K562 (cell line): ENCODE measurements at regions not wholly inside any gene's neighbourhood (a gene's known extent, or its start where the extent isn't known, plus 50 kb on each side); places are given as distances from the start of the nearest gene placed in this dataset.

Experiments
- ARNT ChIP-seq, 2 experiments: fragments of 450-650 bp; IDR thresholded peaks; 2 replicates each; pipeline ENCODE4 v1.6.1; 2016; ENCODE audit warnings: mild to moderate bottlenecking in 1 of 2
- ATF2 ChIP-seq: sonication (generic); formaldehyde crosslinking; IDR thresholded peaks from 2 replicates; pipeline ENCODE4 v1.8.1; 2022; ENCODE audit warnings: missing genetic modification reagents
- ATF6 ChIP-seq: sonication (generic); formaldehyde crosslinking; IDR thresholded peaks from 2 replicates; pipeline ENCODE4 v1.4.0; 2020; ENCODE audit warnings: mild to moderate bottlenecking, missing genetic modification reagents
- FOS ChIP-seq: IDR thresholded peaks from 3 replicates; pipeline ENCODE4 v1.6.1; 2011; ENCODE audit not compliant: insufficient read length; ENCODE audit errors: extremely low read depth
- MEF2A ChIP-seq: IDR thresholded peaks from 2 replicates; pipeline ENCODE4 v1.6.1; 2011; ENCODE audit warnings: low read depth, mild to moderate bottlenecking, low read length, moderate library complexity; ENCODE audit not compliant: control insufficient read depth
- POLR2A ChIP-seq: fragments of 450-650 bp; conservative IDR thresholded peaks from 2 replicates; pipeline ENCODE4 v1.6.1; 2016
- RFX5 ChIP-seq: IDR thresholded peaks from 2 replicates; pipeline ENCODE4 v1.6.1; 2011; ENCODE audit warnings: low read depth, mild to moderate bottlenecking, improper control_type of control experiment, low read length
- RUNX1 ChIP-seq: sonication (generic); IDR thresholded peaks from 2 replicates; pipeline ENCODE4 v1.6.1; 2016; ENCODE audit warnings: antibody characterized with exemption, low read depth
- STAT5B ChIP-seq: fragments of 250-450 bp; sonication (Bioruptor Pico); IDR thresholded peaks from 2 replicates; pipeline ENCODE4 v1.8.0; 2021; ENCODE audit warnings: mild to moderate bottlenecking, inconsistent platforms
- TF ChIP-seq, protein P1 (sequence below): sonication (generic); formaldehyde crosslinking; IDR thresholded peaks from 2 replicates; pipeline ENCODE4 v1.8.1; 2023; ENCODE audit warnings: missing genetic modification reagents, mild to moderate bottlenecking, borderline replicate concordance

DNA sequence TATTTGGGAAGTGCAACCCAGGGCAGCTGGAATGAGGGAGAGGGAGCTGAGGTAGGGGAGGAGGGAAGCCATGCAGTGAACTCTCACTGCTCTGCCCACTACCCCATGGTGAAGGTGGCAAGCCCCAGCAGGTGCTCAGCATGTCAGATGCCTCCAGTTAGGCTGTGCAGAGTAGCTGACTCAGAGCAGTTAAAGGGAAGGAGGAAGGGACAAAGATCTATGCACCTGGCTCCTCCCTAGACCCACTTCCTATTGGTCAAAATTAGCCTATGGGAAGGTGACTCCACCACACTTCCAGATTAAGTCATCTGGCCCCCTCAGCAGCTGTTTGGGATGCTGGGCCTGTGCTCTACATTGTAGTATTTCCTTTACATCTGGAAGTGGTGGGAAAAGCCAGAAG is 125.7 kb upstream of the MTPN start:
- TF ChIP-seq, protein P1, sequence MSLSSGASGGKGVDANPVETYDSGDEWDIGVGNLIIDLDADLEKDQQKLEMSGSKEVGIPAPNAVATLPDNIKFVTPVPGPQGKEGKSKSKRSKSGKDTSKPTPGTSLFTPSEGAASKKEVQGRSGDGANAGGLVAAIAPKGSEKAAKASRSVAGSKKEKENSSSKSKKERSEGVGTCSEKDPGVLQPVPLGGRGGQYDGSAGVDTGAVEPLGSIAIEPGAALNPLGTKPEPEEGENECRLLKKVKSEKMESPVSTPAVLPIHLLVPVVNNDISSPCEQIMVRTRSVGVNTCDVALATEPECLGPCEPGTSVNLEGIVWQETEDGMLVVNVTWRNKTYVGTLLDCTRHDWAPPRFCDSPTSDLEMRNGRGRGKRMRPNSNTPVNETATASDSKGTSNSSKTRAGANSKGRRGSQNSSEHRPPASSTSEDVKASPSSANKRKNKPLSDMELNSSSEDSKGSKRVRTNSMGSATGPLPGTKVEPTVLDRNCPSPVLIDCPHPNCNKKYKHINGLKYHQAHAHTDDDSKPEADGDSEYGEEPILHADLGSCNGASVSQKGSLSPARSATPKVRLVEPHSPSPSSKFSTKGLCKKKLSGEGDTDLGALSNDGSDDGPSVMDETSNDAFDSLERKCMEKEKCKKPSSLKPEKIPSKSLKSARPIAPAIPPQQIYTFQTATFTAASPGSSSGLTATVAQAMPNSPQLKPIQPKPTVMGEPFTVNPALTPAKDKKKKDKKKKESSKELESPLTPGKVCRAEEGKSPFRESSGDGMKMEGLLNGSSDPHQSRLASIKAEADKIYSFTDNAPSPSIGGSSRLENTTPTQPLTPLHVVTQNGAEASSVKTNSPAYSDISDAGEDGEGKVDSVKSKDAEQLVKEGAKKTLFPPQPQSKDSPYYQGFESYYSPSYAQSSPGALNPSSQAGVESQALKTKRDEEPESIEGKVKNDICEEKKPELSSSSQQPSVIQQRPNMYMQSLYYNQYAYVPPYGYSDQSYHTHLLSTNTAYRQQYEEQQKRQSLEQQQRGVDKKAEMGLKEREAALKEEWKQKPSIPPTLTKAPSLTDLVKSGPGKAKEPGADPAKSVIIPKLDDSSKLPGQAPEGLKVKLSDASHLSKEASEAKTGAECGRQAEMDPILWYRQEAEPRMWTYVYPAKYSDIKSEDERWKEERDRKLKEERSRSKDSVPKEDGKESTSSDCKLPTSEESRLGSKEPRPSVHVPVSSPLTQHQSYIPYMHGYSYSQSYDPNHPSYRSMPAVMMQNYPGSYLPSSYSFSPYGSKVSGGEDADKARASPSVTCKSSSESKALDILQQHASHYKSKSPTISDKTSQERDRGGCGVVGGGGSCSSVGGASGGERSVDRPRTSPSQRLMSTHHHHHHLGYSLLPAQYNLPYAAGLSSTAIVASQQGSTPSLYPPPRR (CRISPR knock-in tag), result no peak
- TF ChIP-seq STAT5B (no peak), RUNX1 (no peak), MEF2A (no peak), ATF6 (CRISPR knock-in tag) (no peak), POLR2A (no peak), FOS (no peak), RFX5 (no peak), ARNT (IDR thresholded peaks at IDR 0.05) (no peak), ATF2 (no peak)
